Hematopoietic multipotent progenitor cell (in vitro differentiated cells): ENCODE measurements at regions not wholly inside any gene's neighbourhood (a gene's known extent, or its start where the extent isn't known, plus 50 kb on each side); places are given as distances from the start of the nearest gene placed in this dataset.
"Not testable (repeated sequence)": the region's sequence is repeated elsewhere in the genome, so short reads cannot be mapped to it uniquely, and the experiment has no call there.

Source experiments
- DNase-seq, 3 donors: peaks; one replicate each; pipeline ENCODE4 v3.0.0-alpha.2; 2011 to 2015; ENCODE audit warnings: low read depth in 2 of 3, low spot score in 2 of 3

DNA sequence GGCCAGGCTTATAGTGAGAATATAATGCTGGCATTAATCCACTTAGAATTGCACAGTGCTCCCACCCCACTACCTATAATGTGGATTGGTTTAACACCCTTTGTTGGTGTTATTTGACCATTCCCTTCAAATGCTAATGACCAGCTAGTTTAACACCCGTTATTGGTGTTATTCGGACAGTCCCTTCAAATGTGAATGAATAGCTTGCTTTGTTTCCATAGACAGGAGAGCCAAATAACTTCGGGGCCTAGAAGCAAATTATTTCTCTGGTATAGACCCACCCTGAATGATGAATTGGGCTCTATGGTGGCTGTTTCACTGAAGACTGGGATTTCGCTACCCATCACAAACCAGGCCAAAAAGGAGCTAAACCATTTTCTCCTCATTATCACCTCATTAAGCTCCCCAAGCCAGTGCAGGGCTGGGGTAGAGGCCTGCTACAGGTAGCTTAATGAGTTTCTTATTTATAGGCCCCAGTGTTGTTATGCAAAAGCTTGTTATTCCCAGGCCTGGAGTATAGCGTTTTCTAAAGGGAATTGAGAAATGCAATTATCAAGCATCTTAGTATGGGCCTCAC is 494.1 kb upstream of the DPH6 start:
- DNase-seq: no peak

DNA sequence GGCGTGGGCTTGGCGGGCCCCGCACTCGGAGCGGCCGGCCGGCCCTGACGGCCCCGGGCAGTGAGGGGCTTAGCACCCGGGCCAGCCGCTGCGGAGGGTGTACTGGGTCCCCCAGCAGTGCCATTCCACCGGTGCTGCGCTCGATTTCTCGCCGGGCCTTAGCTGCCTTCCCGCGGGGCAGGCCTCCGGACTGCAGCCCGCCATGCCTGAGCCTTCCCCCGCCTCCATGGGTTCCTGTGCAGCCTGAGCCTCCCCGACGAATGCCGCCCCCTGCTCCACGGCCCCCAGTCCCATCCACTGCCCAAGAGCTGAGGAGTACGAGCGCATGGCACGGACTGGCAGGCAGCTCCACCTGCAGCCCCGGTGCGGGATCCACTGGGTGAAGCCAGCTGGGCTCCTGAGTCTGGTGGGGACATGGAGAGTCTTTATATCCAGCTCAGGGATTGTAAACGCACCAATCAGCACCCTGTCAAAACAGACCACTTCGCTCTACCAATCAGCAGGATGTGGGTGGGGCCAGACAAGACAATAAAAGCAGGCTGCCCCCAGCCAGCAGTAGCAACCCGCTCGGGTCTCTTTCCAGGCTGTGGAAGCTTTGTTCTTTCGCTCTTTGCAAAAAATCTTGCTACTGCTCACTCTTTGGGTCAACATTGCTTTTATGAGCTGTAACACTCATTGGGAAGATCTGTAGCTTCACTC is 501.2 kb upstream of the DPH6 start:
- DNase-seq: not testable (repeated sequence)

DNA sequence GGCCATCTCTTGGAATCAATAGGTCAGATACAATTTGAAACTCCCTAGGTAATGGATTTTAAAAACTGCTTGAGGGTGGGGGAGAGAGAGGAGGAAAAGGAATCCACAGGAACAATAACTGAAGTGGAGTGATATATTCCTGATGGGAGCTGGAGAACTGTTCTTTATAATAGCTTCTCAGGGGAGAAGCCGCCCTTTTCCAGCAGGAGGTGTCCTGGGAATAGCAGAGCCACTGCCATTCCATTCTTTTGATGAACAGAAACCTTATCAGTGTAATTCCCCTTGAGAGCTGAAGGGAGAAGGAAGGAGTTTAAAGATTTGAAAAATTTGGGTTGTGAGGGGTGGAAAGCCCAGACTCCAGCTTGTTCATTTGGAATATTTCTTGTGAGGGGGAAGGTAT is 504.9 kb upstream of the DPH6 start:
- DNase-seq: no peak

DNA sequence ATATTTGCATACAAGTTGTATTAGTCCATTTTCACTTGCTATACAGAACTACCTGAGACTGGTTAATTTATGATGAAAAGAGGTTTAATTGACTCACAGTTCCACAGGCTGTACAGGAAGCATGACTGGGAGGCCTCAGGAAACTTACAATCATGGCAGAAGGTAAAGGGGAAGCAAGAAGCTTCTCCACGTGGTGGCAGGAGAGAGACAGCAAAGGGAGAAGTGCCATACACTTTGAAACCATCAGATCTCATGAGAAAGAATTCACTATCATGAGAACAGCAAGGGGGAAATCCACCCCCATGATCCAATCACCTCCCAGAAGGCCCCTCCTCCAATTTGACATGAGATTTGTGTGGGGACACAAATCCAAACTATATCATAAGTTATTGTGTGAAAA is 506.7 kb upstream of the DPH6 start:
- DNase-seq: not testable (repeated sequence)

DNA sequence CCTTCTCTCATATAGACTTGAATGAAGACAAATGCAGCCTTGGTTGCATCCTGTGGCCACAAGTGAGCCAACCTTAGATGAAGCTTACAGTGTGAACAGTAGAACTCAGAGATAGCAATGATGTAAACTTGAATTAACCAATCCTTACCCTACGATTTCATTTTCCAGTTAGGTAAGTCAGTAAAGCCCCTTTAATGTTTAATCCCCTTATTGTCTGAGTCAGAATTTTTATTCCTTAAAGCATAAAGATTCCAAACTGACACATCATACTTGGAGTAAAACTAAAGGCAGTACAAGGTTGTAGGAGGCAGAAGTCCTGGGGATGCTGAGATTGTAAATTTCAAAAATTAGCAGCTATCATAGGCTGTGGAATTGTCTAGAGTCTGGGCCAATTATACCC is 507.8 kb upstream of the DPH6 start:
- DNase-seq: no peak

DNA sequence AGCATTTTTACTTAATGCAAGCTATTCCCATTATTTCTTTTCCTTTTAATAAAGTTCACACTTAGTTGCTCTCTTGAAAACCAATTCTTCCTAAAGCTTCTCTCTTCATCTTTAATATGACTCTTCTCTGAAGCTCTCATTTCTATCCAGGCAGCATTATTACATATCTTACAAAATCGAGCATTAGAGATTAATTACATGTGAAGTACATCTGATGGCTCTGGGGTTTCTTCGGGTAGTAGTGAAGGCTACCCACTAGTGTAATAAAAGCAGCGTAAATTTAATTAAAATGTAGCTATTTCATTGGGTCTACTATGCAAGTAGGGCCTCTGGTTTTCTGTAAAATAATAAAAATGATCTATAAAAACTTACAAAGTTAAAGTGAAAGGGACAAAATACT is 513.6 kb upstream of the DPH6 start:
- DNase-seq: no peak

DNA sequence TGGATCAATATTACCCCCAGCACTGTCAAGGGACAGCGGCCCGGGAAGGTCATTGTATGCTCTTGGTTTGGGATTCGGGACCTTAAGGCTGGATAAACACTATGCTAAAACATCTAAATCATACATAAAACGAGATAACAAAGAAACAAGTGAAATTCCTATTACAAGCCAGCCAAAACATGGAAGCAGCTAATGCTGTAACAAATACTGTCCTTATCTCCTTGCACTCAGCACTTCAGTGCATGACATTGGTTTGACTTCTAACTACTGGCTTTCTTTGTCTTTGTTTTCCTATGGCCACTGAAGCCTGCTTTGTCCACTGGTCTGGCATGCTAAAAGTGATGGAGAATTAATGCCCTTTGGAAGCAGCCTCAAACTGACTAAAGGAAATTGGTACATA is 516.4 kb upstream of the DPH6 start:
- no peak for DNase-seq

DNA sequence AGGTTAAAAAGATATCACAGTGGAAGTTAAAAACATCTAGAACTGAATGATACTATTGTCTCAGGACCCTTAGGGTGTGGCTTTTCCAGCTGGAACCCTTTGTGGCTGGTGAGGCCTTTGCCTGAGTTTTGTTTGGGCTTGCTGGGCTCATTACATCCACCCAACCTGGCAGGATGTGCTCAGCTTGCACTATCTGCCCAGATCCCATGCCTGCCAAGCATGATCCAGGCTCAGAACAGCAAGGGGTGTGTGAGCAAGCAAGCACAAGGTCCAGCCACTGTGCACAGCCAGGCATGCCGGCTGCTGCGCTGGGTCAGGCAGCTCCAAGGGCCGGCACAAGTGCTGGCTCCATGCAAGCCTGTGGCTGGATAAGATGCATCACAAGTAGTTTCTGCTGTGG is 512.7 kb upstream of the CDIN1 start:
- DNase-seq: no peak

DNA sequence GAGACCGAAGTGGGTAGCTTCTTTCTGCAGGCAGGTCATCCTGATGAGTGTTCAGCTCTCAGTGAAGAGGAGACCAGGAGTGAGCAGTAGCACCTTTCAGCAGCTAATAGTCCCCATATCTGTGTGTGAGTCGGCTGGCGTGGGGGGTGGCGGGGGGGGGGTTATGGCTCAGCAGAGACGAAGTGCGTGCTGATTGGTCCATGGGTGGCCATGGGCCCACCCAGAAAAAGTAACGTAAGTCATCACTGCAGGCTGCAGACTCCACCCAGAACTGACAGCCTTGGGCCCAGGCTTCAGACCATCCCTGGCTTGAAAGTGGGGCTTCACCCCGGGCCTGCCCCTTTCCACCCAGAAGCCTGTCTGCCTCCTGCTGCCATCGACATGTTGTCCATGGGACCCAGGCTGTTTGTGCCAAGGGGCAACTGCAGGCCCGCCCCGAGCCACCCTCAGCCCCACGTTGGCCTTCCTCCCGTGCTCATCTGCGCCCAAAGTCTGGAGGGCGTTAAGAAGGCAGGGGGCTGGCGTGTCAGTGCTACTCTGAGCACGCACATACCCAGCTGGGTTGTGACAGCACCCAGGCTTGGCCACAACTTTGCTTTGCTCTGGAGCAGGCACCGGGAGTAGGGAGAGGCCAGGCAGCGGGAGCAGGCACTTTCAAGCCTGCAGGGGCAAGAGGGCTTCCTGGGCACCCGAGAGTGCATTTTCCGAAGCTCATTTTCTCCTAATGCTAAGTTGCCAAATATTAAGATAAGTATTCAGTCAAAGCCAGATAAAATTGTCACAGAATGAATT is 511.7 kb upstream of the CDIN1 start:
- DNase-seq: no peak

DNA sequence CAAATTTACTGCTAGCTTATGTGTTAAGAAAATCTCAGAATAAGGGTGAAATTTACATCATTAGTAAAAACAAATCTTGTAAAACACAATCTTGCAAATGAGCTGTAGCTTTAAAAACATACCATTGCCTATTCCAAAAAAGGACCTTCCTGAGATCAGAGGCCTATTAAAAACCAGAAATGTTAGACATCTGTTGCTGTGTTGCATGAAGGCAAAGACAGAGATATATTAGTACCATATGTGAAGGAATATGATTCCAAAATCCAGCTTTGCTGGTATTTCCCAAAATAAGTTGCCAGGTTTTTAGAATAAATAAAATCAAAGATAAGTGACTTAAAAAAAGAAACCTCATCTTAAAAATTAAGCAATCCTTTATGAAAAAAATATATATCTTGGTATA is 504.1 kb upstream of the CDIN1 start:
- DNase-seq: no peak

DNA sequence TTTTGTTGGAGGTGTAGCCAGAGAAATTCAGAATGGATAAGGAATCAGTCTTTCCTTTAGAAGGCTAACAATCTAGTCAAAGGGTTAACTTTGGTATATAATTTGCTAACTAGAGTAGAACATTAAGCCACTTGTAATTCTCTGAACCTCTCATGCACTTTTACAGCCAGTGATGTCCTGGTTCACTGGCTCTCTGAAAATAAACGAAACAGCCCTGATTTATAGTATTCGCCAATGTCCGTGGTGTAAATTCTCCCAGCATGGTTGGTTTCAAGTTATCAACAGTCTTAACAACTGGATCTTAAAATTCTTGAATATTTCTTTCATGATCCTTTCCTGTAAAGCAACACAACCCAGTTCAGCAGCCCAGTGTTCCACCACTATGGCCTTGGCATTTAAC is 500.4 kb upstream of the CDIN1 start:
- DNase-seq: no peak

DNA sequence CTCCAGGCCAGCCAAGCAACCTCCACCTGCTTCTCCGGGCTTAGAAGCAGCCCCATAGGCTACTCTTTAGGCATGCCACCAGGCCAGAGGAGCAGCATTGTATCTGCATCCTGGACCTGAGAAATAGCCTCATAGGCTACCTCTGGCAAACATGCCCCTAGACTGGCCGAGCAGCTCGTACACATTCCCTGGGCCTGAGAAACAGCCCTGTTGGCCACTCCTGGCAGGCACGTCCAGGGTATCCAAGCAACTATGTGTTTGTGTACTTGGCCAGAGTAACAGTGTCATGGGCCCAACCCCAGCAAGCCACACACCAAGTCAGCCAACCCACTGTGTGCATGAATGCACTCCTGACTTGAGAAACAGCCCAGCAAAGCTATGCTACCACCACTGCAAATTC is 498.7 kb upstream of the CDIN1 start:
- DNase-seq: no peak

DNA sequence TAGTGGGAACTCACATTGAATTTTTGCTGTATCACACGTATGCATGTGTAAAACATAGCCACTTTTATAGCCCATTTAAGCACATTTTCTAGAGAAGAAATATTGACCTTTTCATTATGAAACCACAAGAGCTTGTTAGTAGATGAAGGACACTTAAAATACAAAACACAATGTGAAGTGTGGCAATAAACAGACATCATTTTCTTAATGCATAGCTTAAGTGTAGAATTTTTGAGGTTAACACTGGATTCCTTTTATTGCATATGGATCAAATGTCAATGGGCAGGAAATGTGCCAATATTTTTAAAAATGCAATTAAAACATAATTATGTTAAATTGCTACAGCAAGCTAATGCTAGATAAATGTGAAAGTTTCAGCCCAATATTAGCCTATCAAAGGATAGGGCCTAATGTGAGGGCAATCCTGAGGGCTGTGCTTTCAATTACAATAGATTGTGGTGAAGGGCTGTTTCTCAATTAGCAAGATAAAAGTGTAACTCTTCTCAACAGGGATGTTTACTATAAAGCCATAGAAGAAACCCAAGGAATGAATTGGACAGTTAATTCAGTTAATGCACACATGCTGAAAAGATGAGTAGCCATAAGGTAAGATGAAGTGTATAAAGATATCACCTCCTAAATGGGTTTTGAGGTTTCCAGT is 489.0 kb upstream of the CDIN1 start:
- DNase-seq: no peak

DNA sequence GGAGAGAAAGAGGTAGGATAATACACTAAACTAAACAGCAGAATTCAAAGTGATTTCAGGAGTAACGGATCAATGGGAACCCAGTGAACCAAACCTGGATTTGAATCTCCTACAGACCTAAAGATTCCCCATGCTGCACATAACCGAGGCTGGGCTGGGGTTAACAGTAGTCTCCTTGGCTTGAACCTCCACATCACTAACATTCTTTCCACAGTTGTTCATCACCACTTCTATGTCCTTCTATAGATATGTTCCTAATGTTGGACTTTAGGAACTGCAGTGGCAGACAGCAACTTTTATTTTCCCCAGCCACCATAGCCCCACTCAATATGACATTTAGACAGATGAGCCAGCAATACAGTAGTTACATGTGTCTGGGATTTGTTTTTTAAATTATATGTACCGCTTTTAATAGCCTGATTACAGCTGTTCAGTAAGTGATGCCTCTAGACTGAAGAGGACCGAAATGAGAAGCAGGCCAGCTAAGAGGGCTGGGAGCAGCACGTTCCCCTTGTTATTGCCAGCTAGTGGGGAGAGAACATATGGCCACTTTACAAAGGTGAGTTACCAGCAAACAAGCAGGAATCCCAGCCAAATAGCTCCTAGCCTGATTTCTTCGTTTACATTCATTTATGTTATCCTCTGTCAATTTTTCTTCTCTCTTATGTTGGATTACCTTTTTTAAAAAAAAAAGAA is 472.6 kb upstream of the CDIN1 start:
- no peak for DNase-seq

DNA sequence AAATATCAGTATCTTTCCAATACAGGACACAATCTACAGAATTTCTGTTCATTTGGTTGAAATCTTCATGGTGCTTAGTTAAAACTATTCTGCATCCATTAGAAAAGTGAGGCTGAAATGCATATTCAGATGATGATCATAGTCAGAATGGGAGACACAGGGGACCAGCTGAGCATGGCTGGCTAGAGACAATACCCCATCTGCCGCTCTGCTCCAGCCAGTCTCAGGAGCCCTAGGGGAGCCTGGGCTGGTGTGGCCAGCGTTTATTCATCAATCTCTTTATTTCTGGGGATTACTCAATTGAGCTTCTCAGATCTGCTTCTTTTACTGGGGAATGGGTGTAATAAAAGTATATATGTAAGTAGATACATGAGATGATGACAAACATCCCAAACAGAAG is 470.9 kb upstream of the CDIN1 start:
- DNase-seq: no peak

DNA sequence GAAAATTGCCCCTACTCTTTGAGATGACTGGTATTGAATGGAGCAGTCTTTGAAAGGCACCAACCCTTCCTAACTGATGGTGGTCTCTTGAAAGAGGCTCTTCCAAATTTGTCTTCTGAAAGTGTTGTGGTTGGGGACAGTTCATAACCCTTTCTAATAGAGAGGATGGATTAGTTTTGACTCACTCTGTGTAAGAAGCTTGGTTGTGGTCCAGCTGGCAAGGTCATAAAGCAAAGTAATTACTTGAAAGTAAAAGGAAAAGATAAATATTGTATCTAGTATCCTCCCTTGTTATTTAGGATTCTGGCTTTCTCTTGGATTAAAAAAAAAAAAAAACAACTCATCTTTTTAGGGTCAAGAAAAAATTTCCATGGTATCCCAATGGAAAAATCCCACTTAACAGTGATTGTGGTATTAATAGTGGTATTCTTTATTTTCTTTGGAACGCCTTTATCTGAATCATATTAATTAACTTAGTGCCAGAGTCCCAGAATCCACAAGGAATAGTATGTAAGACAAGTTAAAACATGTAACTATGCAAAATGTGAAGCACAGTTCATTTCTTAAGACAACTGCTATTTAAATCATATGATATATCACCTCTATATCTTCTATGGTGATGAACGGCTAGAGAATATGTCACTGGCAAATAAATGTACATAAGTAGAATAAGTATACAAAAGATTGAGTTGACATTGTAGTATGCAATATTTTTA is 469.3 kb upstream of the CDIN1 start:
- no peak for DNase-seq

DNA sequence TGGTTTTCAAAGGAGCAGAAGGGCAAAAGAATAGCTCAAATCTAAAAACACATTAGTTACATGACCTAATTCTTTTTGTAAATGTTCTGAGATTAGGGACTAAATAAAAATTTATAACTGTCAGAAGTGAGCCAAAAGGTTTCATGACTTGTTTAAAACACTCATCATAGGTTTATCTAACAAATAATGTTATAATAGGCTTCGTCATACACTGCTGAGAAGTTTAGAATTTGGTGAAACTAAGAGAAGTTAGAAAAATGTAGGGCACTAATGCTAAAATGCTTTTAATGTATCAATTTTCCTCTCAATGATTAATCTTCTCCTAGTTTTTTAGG is 468.8 kb upstream of the CDIN1 start:
- no peak for DNase-seq

DNA sequence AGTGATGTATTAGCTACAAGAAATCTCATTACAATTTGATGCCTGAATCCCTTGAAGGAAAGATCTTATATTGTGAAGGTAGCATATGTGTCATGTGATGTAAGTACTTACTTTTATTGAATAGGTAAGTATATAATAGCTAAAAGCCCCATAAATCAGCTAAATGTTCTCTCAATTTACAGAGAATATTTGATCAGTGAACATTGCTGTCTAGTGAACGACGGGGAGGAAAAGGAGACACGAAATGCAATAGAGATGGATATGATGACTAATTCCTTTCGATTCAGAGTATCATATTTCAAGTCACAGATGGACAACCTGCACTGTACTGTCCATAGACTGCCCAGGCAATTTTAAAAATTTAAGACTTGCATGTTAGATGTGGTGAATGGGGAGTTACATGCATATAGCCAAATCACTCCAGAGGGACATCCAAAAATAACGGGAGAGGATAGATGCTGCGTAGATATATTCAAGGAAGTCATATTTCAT is 462.1 kb upstream of the CDIN1 start:
- DNase-seq: no peak

DNA sequence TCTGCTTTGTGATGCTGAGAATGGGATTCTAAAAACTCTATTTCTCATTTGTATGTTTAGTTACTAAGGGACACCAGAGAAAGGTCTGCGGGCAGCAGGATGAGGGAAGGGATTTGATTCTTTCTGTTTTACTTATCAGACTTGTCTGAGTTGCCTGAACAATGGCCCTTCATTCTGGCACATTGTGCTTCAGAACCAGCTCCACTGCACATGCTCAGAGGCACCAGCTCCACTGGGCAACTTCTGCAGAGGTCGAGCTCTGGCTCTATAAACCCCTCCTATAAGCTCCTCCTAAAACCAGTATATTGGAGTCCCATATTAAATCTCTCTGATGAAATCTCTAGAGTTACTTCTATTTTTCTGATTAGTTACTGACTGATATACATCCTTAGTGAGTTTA is 453.2 kb upstream of the CDIN1 start:
- DNase-seq: no peak

DNA sequence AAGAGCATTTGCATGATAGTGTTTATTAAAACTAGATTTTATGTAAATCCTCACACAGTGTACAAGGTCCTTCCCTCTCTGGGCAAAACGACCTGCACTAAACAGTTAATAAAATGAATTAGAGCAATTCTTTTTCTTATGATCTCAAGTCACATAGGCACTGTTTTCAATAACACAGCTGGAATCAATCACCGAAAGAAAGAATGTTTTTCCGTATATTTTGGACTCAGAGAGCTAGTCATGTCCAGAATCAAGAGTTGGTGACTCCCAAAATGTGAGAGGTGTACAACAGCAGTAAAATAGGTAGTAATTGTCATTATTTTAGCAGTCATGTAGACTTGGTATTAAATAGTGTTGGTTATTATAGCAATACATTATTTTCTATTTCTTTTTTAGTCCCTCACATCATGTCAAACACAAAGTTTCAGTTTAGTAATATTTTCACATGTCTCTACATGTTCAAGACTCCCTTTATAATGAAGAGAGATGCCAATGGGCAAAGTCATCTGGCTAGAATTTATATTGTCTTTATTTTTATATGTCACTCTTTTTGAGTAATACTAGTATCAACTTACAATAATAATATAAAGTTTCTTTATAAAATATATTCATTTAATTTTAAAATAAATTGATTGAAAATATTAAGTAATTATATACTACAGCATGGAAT is 448.6 kb upstream of the CDIN1 start:
- no peak for DNase-seq
